HUES48 (cell line): ENCODE measurements at regions not wholly inside any gene's neighbourhood (a gene's known extent, or its start where the extent isn't known, plus 50 kb on each side); places are given as distances from the start of the nearest gene placed in this dataset.

Experiments used
- H3K27ac ChIP-seq: one replicate; pipeline ENCODE4 v1.7.0; 2013; ENCODE audit warnings: low read depth, low read length, inconsistent platforms
- H3K27me3 ChIP-seq: 2 replicates; pipeline ENCODE4 v1.6.1; 2013; ENCODE audit warnings: mild to moderate bottlenecking, low read length; ENCODE audit not compliant: control insufficient read depth, insufficient read depth
- H3K36me3 ChIP-seq: 2 replicates; pipeline ENCODE4 v1.6.1; 2013; ENCODE audit warnings: low read length; ENCODE audit not compliant: control insufficient read depth, insufficient read depth
- H3K4me1 ChIP-seq: 2 replicates; pipeline ENCODE4 v1.6.1; 2013; ENCODE audit warnings: mild to moderate bottlenecking, low read length; ENCODE audit not compliant: control insufficient read depth, insufficient read depth
- H3K4me3 ChIP-seq: 2 replicates; pipeline ENCODE4 v1.5.1; 2013; ENCODE audit warnings: mild to moderate bottlenecking, low read depth, low read length
- H3K9ac ChIP-seq: 2 replicates; pipeline ENCODE4 v1.6.1; 2013; ENCODE audit warnings: mild to moderate bottlenecking, low read depth, low read length, moderate library complexity
- H3K9me3 ChIP-seq: 2 replicates; pipeline ENCODE4 v1.6.1; 2013; ENCODE audit warnings: low read length; ENCODE audit not compliant: control insufficient read depth, insufficient read depth

- no peaks in the 10 kb centered on the region; the same call in 1 of the 2 replicates for H3K27me3 ChIP-seq
- H3K4me3 ChIP-seq: no peak overlapping the region
- no peaks in the 10 kb centered on the region for H3K36me3 ChIP-seq
- peaks cover 7% of the 10 kb centered on the region for H3K4me1 ChIP-seq
- H3K9ac ChIP-seq: no peak overlapping the region
- H3K9me3 ChIP-seq: no peaks in the 10 kb centered on the region
- H3K27ac ChIP-seq: no peak overlapping the region
Observed at GRCh38 chr6:125656287-125656870, 93.1 kb upstream of the HEY2 start.

GRCh38 chr6:125658136-125658535 is 91.3 kb upstream of the HEY2 start:
- H3K4me3 ChIP-seq: no peak overlapping the region
- no peaks in the 10 kb centered on the region for H3K36me3 ChIP-seq
- no peaks in the 10 kb centered on the region for H3K9me3 ChIP-seq
- peaks cover 7% of the 10 kb centered on the region for H3K4me1 ChIP-seq
- no peak overlapping the region for H3K27ac ChIP-seq
- no peaks in the 10 kb centered on the region; the same call in 1 of the 2 replicates for H3K27me3 ChIP-seq
- H3K9ac ChIP-seq: no peak overlapping the region

GRCh38 chr6:125658759-125659431 is 90.5 kb upstream of the HEY2 start:
- no peaks in the 10 kb centered on the region; the same call in 1 of the 2 replicates for H3K27me3 ChIP-seq
- no peak overlapping the region for H3K27ac ChIP-seq
- no peak overlapping the region for H3K9ac ChIP-seq
- no peak overlapping the region for H3K4me3 ChIP-seq
- no peaks in the 10 kb centered on the region for H3K36me3 ChIP-seq
- no peaks in the 10 kb centered on the region for H3K9me3 ChIP-seq
- H3K4me1 ChIP-seq: peaks cover 7% of the 10 kb centered on the region

GRCh38 chr6:125659887-125660286 is 89.5 kb upstream of the HEY2 start:
- Histone ChIP-seq H3K27ac (no peak overlapping the region), H3K36me3 (no peaks in the 10 kb centered on the region), H3K9me3 (no peaks in the 10 kb centered on the region), H3K4me1 (peaks cover 7% of the 10 kb centered on the region), H3K9ac (no peak overlapping the region), H3K27me3 (no peaks in the 10 kb centered on the region; the same call in 1 of the 2 replicates), H3K4me3 (no peak overlapping the region)

GRCh38 chr6:125662296-125662695 is 87.1 kb upstream of the HEY2 start:
- no peaks in the 10 kb centered on the region; the same call in 1 of the 2 replicates for H3K27me3 ChIP-seq
- no peaks in the 10 kb centered on the region for H3K36me3 ChIP-seq
- peaks cover 7% of the 10 kb centered on the region for H3K4me1 ChIP-seq
- H3K27ac ChIP-seq: no peak overlapping the region
- no peaks in the 10 kb centered on the region for H3K9me3 ChIP-seq
- H3K4me3 ChIP-seq: no peak overlapping the region
- H3K9ac ChIP-seq: no peak overlapping the region

GRCh38 chr6:125665295-125665814 is 84.1 kb upstream of the HEY2 start:
- peaks cover 7% of the 10 kb centered on the region for H3K4me1 ChIP-seq
- no peaks in the 10 kb centered on the region for H3K36me3 ChIP-seq
- no peaks in the 10 kb centered on the region for H3K9me3 ChIP-seq
- H3K4me3 ChIP-seq: no peak overlapping the region
- no peak overlapping the region for H3K27ac ChIP-seq
- H3K9ac ChIP-seq: no peak overlapping the region
- no peaks in the 10 kb centered on the region for H3K27me3 ChIP-seq

GRCh38 chr6:125667326-125667725 is 82.1 kb upstream of the HEY2 start:
- Histone ChIP-seq H3K36me3 (no peaks in the 10 kb centered on the region), H3K4me1 (peaks cover 17% of the 10 kb centered on the region), H3K27me3 (no peaks in the 10 kb centered on the region), H3K9me3 (no peaks in the 10 kb centered on the region), H3K27ac (no peak overlapping the region), H3K9ac (no peak overlapping the region), H3K4me3 (no peak overlapping the region)

- Histone ChIP-seq H3K9me3 (no peaks in the 10 kb centered on the region), H3K27me3 (no peaks in the 10 kb centered on the region), H3K4me3 (no peak overlapping the region), H3K36me3 (no peaks in the 10 kb centered on the region), H3K9ac (no peak overlapping the region), H3K27ac (no peak overlapping the region), H3K4me1 (peaks cover 17% of the 10 kb centered on the region)
Observed at GRCh38 chr6:125668071-125668470, 81.4 kb upstream of the HEY2 start.

- Histone ChIP-seq H3K9me3 (no peaks in the 10 kb centered on the region), H3K27me3 (no peaks in the 10 kb centered on the region), H3K9ac (no peak overlapping the region), H3K27ac (peak overlapping the region; percentile 76), H3K4me3 (no peak overlapping the region), H3K4me1 (peaks cover 17% of the 10 kb centered on the region), H3K36me3 (no peaks in the 10 kb centered on the region)
Observed at GRCh38 chr6:125670568-125670967, 78.9 kb upstream of the HEY2 start.

- H3K9me3 ChIP-seq: no peaks in the 10 kb centered on the region
- peaks cover 17% of the 10 kb centered on the region for H3K4me1 ChIP-seq
- peak overlapping the region; percentile 76 for H3K27ac ChIP-seq
- H3K4me3 ChIP-seq: no peak overlapping the region
- no peaks in the 10 kb centered on the region for H3K36me3 ChIP-seq
- no peaks in the 10 kb centered on the region for H3K27me3 ChIP-seq
- no peak overlapping the region for H3K9ac ChIP-seq
Observed at GRCh38 chr6:125671323-125671722, 78.1 kb upstream of the HEY2 start.

GRCh38 chr6:125674230-125674629 is 75.2 kb upstream of the HEY2 start:
- H3K9ac ChIP-seq: no peak overlapping the region
- peaks cover 25% of the 10 kb centered on the region for H3K4me1 ChIP-seq
- H3K36me3 ChIP-seq: no peaks in the 10 kb centered on the region
- H3K4me3 ChIP-seq: no peak overlapping the region
- no peak overlapping the region for H3K27ac ChIP-seq
- H3K27me3 ChIP-seq: no peaks in the 10 kb centered on the region
- no peaks in the 10 kb centered on the region for H3K9me3 ChIP-seq
